ENCODE measurements at regions not wholly inside any gene's neighbourhood (a gene's known extent, or its start where the extent isn't known, plus 50 kb on each side); places are given as distances from the start of the nearest gene placed in this dataset.

GRCh38 chr2:226172309-226172708 lies 627.3 kb downstream of the IRS1 start:
- WGBS, 2 donors = 93% methylated on average over 4 of the region's 4 CpGs

GRCh38 chr2:226169751-226170581 lies 629.7 kb downstream of the IRS1 start:
- H3K36me3 ChIP-seq (ENCODE audit: control insufficient read depth in 4 of 4, insufficient read depth in 4 of 4, low read length in 4 of 4) = no peaks in the 10 kb centered on the region
- H3K9ac ChIP-seq (ENCODE audit: insufficient read depth in 1 of 2, low read length in 2 of 2) = no peak overlapping the region
- no peak overlapping the region for H3K27ac ChIP-seq (ENCODE audit: low read depth in 1 of 2, low read length in 1 of 2)
- no peak for ATAC-seq (ENCODE audit: insufficient read depth, low FRiP score)
- DNase-seq = no peak
- H3K4me1 ChIP-seq (ENCODE audit: control insufficient read depth in 5 of 5, insufficient read depth in 5 of 5, low read length in 5 of 5) = no peaks in the 10 kb centered on the region
- H3K27me3 ChIP-seq (ENCODE audit: control insufficient read depth in 3 of 3, insufficient read depth in 3 of 3, low read length in 2 of 3) = no peaks in the 10 kb centered on the region
- no peak overlapping the region for H3K4me3 ChIP-seq
- WGBS, 2 donors = 91% methylated on average over 4 of the region's 4 CpGs
- no peaks in the 10 kb centered on the region for H3K9me3 ChIP-seq (ENCODE audit: control insufficient read depth in 4 of 4, insufficient read depth in 3 of 4, low read length in 3 of 4)
- TF ChIP-seq CTCF (IDR thresholded peaks at IDR 0.05; ENCODE audit: control extremely low read depth, extremely low read depth) = no peak

More at GRCh38 chr2:226172309-226172708, 627.3 kb downstream of the IRS1 start:
- no peaks in the 10 kb centered on the region for H3K27me3 ChIP-seq (ENCODE audit: control insufficient read depth in 3 of 3, insufficient read depth in 3 of 3, low read length in 2 of 3)
- ATAC-seq (ENCODE audit: insufficient read depth, low FRiP score) = no peak
- H3K4me3 ChIP-seq = no peak overlapping the region
- peaks cover 0 to 4% (median 0%) of the 10 kb centered on the region in 4 donors for H3K9me3 ChIP-seq (ENCODE audit: control insufficient read depth in 4 of 4, insufficient read depth in 3 of 4, low read length in 3 of 4)
- H3K4me1 ChIP-seq (ENCODE audit: control insufficient read depth in 5 of 5, insufficient read depth in 5 of 5, low read length in 5 of 5) = no peaks in the 10 kb centered on the region
- no peak for DNase-seq
- no peak overlapping the region for H3K27ac ChIP-seq (ENCODE audit: low read depth in 1 of 2, low read length in 1 of 2)
- no peak for TF ChIP-seq CTCF (IDR thresholded peaks at IDR 0.05; ENCODE audit: control extremely low read depth, extremely low read depth)
- H3K9ac ChIP-seq (ENCODE audit: insufficient read depth in 1 of 2, low read length in 2 of 2) = no peak overlapping the region
- no peaks in the 10 kb centered on the region for H3K36me3 ChIP-seq (ENCODE audit: control insufficient read depth in 4 of 4, insufficient read depth in 4 of 4, low read length in 4 of 4)

- Histone ChIP-seq H3K4me1 (ENCODE audit: control insufficient read depth in 5 of 5, insufficient read depth in 5 of 5, low read length in 5 of 5) (peaks cover 0 to 3% (median 0%) of the 10 kb centered on the region in 5 donors), H3K27me3 (ENCODE audit: control insufficient read depth in 3 of 3, insufficient read depth in 3 of 3, low read length in 2 of 3) (no peaks in the 10 kb centered on the region), H3K9ac (ENCODE audit: insufficient read depth in 1 of 2, low read length in 2 of 2) (no peak overlapping the region), H3K4me3 (no peak overlapping the region), H3K36me3 (ENCODE audit: control insufficient read depth in 4 of 4, insufficient read depth in 4 of 4, low read length in 4 of 4) (no peaks in the 10 kb centered on the region), H3K27ac (ENCODE audit: low read depth in 1 of 2, low read length in 1 of 2) (no peak overlapping the region), H3K9me3 (ENCODE audit: control insufficient read depth in 4 of 4, insufficient read depth in 3 of 4, low read length in 3 of 4) (no peaks in the 10 kb centered on the region)
- no peak for TF ChIP-seq CTCF (IDR thresholded peaks at IDR 0.05; ENCODE audit: control extremely low read depth, extremely low read depth)
- WGBS, 2 donors = 88 to 92% methylated on average over 4 of the region's 4 CpGs
- DNase-seq (no peak), ATAC-seq (ENCODE audit: insufficient read depth, low FRiP score) (no peak)
Observed at GRCh38 chr2:226168496-226169160, 631.0 kb downstream of the IRS1 start.

All from lung (tissue), 11 donors.